ENCODE measurements at regions not wholly inside any gene's neighbourhood (a gene's known extent, or its start where the extent isn't known, plus 50 kb on each side); places are given as distances from the start of the nearest gene placed in this dataset.

DNA sequence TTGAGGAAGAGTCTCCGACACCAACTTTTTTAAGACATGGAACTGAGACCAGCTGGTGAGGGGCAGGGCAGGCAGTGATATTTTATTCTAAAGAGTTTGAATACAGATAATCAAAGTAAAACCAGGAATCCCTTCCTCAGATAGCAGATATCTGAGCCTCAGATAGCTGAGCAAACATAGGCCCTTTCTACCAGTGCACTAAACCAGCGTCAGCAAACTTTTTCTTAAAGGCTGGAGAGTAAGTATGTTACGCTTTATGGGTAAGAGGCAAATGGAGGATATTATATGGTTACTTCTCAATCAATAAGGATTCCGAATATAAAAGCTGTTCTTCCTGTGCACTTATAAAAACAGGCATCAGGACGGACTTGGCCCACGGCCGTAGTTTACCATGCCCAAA is 73.9 kb downstream of the WNT5A start:
- no peak for DNase-seq (ENCODE audit: low read depth)

DNA sequence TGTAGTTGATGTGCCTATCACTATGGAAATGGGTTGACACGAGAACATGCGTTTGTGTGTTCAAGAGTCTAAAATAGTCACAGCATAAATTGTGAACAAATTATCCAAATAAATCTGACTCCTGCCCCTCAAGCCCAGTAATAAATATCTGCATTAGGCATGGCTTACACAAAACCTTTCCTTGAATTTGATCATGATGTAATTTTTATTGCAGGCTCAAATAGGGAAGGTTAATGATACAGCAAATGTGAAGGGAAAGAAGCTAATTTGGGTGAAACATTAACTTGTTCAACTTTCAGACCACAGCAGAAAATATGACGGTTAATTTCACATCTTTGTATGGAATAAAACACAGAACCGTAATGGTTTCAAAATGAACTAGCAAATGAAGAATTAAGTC is 74.6 kb downstream of the WNT5A start:
- no peak for DNase-seq (ENCODE audit: low read depth)

DNA sequence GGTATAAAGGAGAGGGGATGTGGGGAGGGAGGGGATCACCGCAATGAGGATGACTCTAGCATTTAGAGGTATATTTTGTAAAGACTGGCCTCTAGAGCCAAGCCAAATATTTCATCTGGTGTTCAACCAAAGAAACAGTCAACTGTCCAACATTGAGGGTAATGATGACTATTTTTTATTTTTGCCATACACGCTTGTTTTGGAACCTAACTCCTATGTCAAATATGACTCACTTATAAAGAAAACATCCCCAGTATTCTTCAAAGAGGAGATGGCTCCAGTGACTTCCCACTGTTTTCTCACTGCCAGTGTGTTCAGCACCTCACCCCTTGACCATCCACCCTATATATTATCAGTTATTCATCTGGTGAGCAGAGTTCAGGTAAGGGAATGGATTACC is 77.3 kb downstream of the WNT5A start:
- no peak for DNase-seq (ENCODE audit: low read depth)

- DNase-seq (ENCODE audit: low read depth) = no peak
These were observed 78.8 kb downstream of the WNT5A start for GRCh38 chr3:55408193-55408826.

DNA sequence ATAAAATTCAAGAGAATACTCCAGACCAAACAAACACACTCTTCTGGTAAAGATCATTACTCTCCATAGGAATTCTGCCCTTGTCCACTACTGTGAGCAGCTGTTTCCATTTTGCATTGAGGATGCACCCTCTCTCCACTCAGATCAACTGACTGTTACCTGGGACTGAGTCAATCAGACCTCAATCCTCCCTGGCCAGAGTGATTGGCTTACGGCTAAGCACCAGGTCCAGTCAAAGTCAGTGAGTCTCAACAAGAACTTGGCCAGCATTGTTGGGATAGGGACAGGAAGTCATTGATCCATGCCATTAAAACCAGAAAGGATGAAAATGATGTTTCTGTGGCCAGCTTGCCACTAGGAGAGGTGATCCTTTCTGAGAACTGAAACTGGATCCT is 79.7 kb downstream of the WNT5A start:
- DNase-seq (ENCODE audit: low read depth) = no peak

DNA sequence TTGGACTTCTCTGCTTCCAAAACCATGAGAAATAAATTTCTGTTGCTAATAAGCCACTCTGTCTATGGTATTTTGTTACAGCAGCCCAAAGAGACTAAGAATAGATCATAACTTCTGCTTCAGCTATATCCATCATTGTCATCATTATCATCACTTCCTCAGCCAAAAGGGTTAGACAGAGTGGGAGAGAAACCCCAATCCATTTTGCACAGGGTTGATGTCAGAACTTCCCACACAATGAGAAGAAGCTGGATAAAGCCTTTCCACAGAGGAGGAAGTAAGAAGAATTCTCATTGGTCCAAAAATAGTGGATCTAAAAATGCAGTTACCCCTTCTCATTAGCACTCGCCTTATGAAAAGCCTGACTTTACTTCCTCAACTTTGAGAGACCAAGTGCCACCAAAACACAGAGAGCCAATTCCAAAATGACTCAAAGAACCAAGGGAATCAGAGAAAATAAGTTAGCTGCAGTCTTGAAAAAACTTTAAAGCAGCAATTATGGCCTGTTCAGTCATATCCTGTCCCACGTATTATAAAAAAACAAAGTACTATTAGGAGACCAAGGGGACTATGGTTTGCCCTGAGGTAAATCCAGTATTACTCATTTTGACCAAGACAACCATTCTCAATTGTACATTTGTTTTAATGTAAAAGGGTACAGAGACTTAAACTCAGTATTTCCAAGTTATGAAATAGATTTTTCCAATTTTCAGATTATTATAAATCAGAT is 80.2 kb downstream of the WNT5A start:
- DNase-seq (ENCODE audit: low read depth) = no peak

- DNase-seq (ENCODE audit: low read depth) = no peak
These were observed 81.7 kb downstream of the WNT5A start for GRCh38 chr3:55405436-55405835.

- DNase-seq (ENCODE audit: low read depth) = no peak
These were observed 84.1 kb downstream of the WNT5A start for GRCh38 chr3:55402886-55403609.

DNA sequence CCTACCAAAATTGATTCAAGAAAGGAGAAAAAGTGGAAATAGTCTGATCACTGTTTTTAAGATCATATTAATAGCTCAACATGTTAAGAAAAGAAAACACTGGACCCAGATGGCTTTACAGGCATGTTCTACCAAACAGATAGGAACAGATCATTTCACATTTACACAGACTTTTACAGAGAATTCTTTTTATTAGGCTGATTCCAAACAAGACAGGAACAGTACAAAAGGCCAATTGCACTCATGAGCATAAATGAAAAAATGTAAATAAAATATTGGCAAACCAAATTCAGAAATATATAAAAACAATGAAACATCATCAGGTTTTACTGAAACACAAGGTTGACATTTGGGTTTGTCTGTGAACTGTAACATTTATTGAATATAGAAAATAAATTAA is 106.5 kb downstream of the WNT5A start:
- DNase-seq (ENCODE audit: low read depth) = no peak

DNA sequence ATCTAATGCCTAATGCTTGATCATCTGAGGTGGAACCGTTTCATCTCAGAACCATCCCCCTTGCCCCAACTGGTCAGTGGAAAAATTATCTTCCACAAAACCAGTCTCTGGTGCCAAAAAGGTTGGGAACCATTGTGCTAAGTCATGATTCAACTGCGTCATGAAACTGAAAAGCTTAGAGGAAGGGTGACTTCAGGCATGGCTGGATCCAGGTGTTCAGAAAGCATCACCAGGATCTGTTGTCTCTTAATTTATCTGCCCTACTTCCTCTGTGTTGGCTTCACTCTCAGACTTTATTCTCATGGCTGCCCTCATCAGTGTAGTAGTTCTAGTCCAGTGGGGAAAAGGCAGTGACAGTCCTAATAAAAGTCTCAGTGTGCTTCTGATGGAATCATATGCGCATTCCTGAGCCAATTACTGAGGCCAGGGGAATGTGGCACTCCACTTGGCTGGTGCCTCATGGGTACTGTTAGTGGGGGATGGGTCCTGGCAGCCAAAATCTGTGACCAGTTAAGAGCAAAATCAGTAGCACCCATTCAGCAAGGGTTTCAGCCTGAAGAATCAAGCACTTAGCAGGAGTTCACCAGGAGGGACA is 110.3 kb downstream of the WNT5A start:
- DNase-seq (ENCODE audit: low read depth) = no peak

GRCh38 chr3:55373423-55373822 is 113.7 kb downstream of the WNT5A start:
- DNase-seq (ENCODE audit: low read depth) = no peak

DNA sequence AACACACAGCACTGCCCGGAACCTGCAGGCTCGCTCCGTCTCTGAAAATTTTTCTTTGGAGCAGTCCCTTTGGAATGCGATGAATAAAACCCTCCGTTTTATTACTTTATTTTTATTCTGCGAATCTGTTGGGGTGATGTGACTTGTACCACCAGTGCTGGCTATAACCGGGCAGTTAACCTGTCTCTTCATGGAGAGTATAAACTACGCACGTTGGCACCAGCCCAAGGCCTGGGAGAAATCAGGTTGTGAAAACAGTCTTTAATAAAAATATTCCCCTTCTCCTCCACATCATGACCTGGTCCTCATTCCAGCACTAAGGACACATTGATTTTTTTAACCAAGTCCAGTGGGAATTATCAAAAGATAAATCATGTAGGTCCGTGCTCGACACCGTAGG is 116.8 kb downstream of the WNT5A start:
- DNase-seq (ENCODE audit: low read depth) = no peak

DNA sequence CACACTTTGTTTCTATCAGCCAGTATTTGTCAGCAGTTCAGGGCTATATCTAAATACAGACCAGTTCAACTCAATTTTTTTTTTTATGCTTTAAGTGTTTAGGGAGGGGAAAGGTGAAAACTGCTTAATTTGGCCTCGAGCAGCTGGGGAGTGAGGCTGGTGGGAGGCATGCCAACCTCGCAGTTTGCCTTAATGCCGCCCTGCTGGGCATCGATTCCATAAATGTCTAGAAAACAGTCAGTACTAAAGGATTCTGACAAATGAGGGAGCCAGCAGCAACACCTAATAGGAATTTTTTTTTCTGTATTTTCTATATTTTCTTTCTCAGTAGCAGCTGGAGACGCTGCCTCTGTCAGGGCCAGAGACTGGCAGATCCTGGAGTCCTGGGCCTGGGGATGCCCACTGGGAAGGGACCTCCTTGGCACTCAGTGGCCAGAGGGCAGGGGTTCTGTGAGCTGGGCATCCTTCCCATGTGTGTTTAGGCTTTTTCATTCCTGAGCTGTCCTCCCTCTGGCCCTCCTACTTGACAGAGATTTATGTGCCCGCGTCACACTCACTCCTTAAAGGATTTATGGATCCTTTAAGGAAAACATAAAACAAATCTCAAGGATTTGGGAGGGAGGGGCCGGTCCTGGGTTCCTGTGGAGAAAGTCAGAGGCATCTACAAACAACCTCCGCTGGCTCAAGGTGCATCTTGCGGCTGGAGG is 117.8 kb downstream of the WNT5A start:
- no peak for DNase-seq (ENCODE audit: low read depth)

- no peak for DNase-seq (ENCODE audit: low read depth)
These were observed 118.7 kb downstream of the WNT5A start for GRCh38 chr3:55368366-55368765.

GRCh38 chr3:55367384-55367783 is 119.7 kb downstream of the WNT5A start:
- no peak for DNase-seq (ENCODE audit: low read depth)

DNA sequence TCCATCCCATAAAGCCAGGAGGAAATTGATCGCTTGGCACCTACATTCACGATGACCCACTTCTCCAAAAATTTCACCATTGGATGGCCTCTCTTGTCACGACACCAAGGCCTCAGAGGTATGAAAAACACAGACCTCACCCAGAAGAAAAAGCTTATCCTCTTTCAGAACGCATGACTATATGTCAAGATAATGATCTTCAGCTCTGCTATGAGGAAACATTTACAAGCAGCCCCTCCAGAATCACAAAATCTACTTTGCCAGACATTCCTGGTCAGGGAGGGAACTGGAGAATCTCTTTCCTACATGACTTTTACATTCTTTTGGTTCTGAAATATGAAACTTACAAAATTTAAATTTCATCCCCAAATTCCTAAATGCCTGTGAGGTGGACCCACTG is 122.7 kb downstream of the WNT5A start:
- peak; percentile 81 for DNase-seq (ENCODE audit: low read depth)

DNA sequence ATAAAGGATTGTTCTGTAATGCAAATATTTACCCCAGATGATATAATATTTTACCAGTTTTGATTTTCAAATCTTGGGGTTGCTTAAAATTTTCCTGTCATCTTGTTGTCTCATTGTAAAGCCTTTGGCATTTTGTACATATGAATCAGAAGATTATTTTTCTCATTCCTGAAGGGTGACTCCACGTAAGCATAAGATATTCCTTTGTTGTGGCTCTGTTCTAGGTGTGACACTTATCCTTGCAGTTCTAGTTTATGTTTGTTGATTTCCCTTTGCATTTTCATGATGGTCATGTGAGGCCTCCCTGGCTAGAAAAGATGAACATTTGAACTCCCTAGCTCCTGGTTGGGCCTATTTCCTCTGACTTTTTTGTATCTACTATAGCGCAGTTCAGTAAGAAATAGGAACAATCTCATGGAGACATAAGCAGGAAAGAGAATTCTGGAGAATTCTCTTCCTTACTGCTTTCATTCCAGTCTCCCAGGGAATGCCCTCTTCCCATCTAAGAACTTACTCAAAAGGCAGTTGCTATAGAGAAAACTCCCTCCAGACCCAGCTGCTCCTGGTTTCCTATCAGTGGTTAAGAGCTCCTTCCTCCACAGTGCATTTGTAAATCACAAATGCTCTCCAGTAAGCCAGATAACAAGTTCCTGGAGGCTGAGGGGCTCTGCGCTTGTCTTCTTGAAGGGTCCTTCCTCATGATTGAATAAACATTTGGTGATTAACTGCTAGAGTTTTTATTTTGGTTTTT is 124.7 kb downstream of the WNT5A start:
- peak; percentile 42 for DNase-seq (ENCODE audit: low read depth)

DNA sequence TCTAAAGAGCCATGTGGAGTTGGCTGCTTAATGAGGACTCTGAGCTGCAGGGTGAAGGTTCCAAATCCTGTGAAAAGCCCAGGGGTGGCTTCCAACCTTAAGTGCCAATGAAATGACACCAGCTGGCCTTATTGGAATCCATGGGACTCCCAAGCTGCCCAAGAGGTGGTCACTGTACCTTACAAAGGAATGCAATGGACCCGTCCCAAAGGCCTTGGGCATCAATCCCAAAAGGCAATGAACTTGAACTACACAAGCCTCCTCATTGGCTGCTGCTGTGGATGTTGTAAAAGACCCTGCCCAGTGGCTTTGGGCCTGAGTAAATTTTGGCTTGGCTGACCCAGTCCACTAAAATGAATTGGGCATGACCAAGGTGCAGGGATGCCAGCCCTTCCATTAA is 129.3 kb downstream of the WNT5A start:
- DNase-seq (ENCODE audit: low read depth) = no peak

GRCh38 chr3:55352668-55353067 is 134.4 kb downstream of the WNT5A start:
- DNase-seq (ENCODE audit: low read depth) = no peak

- no peak for DNase-seq (ENCODE audit: low read depth)
These were observed 137.3 kb downstream of the WNT5A start for GRCh38 chr3:55349851-55350250.

- DNase-seq (ENCODE audit: low read depth) = no peak
These were observed 143.4 kb downstream of the WNT5A start for GRCh38 chr3:55343486-55344357.
